Heart left ventricle (tissue), 16 donors: ENCODE measurements at regions not wholly inside any gene's neighbourhood (a gene's known extent, or its start where the extent isn't known, plus 50 kb on each side); places are given as distances from the start of the nearest gene placed in this dataset.

ENCODE experiments used
- ATAC-seq, 4 donors: fragments of 200-7000 bp; cut with Tn5 transposase; one replicate each; pipeline ENCODE4 v1.9.1; 2020 to 2022; ENCODE audit warnings: moderate library complexity in 4 of 4, mild to moderate bottlenecking in 3 of 4, moderate number of reproducible peaks in 1 of 4
- DNase-seq, 5 donors: peaks; one replicate each; pipeline ENCODE4 v3.0.0-alpha.2; 2020
- H3K27ac ChIP-seq, 12 donors: fragments of 200-600 bp; sonication (generic) in 4 of 12; one replicate each; pipeline versions ENCODE4 v1.5.0 to v1.8.0; 2016 to 2022; ENCODE audit warnings: mild to moderate bottlenecking in 2 of 12
- H3K27me3 ChIP-seq, 9 donors: fragments of 200-600 bp; sonication (generic) in 2 of 9; one replicate each; pipeline versions ENCODE4 v1.5.1 to v1.8.0; 2016 to 2022; ENCODE audit warnings: mild to moderate bottlenecking in 3 of 9
- H3K36me3 ChIP-seq, 9 donors: fragments of 200-600 bp; sonication (generic) in 2 of 9; one replicate each; pipeline versions ENCODE4 v1.5.0 to v1.8.0; 2018 to 2022; ENCODE audit warnings: mild to moderate bottlenecking in 2 of 9
- H3K4me1 ChIP-seq, 12 donors: fragments of 200-600 bp; sonication (generic) in 4 of 12; one replicate each; pipeline versions ENCODE4 v1.5.0 to v1.8.0; 2016 to 2022; ENCODE audit warnings: mild to moderate bottlenecking in 3 of 12
- H3K4me3 ChIP-seq, 12 donors: fragments of 200-600 bp; sonication (generic) in 4 of 12; one replicate each; pipeline versions ENCODE4 v1.5.0 to v1.8.0; 2017 to 2022; ENCODE audit warnings: mild to moderate bottlenecking in 9 of 12, moderate library complexity in 4 of 12
- H3K9me3 ChIP-seq, 12 donors: fragments of 200-600 bp; sonication (generic) in 4 of 12; one replicate each; pipeline versions ENCODE4 v1.5.0 to v1.8.0; 2016 to 2022; ENCODE audit warnings: mild to moderate bottlenecking in 1 of 12
- CTCF ChIP-seq, 12 donors: fragments of 200-600 bp; sonication (generic) in 4 of 12; IDR thresholded peaks; one replicate each; pipeline versions ENCODE4 v1.5.0 to v1.8.0; 2018 to 2022; ENCODE audit warnings: antibody characterized with exemption in 12 of 12, mild to moderate bottlenecking in 5 of 12
- POLR2A ChIP-seq, 2 donors: fragments of 450-650 bp; IDR thresholded peaks; one replicate each; pipeline ENCODE4 v1.6.1; 2017; ENCODE audit warnings: antibody characterized with exemption in 2 of 2, mild to moderate bottlenecking in 2 of 2, moderate library complexity in 2 of 2
- WGBS, 4 donors: extraction: QIAGEN DNeasy Blood & Tissue Kit in 2 of 4; methylation state at CpG; one replicate each; pipeline versions ENCODE4 v1.1.5 to v1.1.7; 2013 to 2018; 5-methylcytosine and 5-hydroxymethylcytosine counted together
- intact Hi-C, 10 donors: fragments of 100-400 bp; cut with DNase I; formaldehyde crosslinking; loops; one replicate each; pipeline versions ENCODE4 v1.11.1 to v1.14.2; 2022
- donor health status: ischemic (EF 13 %, LVEDD 7.1; RV severe dilation, severe dysfunction).
- donor health status: healthy with polysubstance abuse.
- donor health status: DM: no; HTN: yes; CAD: no.
- donor health status: DM: no; HTN: no; CAD: no.
- donor health status: ischemic (EF 25% LVEDD 6.9; RV normal size, moderate dysfunction).
- donor health status: ischemic (EF 25% LVEDD 5.7; RV mildly dilated, moderate dysfunction).
- donor health status: healthy.
- donor health status: DM: yes; HTN: yes; CAD: no.
- donor health status: ischemic (EF 35%, LVEDD 5.7; RV mildly dilated, moderate dysfunction).
- donor health status: nonischemic (EF 11% LVEDD 7.7; RV severe dilation, severe dysfunction).
- donor health status: DM: yes; HTN: yes; CAD: no.
- donor health status: PGD.
- donor health status: ischemic (EF 29% LVEDD 5.4; RV normal size, mild dysfunction).
- donor health status: nonischemic (EF 23%, LVEDD 6.1; RV moderate dilation, normal function).

- WGBS, 4 donors, result 88 to 90% (median 89%) methylated on average over 2 of the region's 2 CpGs
- Histone ChIP-seq H3K27me3 (no peaks in the 10 kb centered on the region), H3K4me1 (peaks cover 0 to 12% (median 0%) of the 10 kb centered on the region in 12 donors), H3K36me3 (no peaks in the 10 kb centered on the region), H3K4me3 (no peak overlapping the region), H3K27ac (no peak overlapping the region), H3K9me3 (peaks cover 0 to 7% (median 0%) of the 10 kb centered on the region in 12 donors)
- ATAC-seq (no peak), DNase-seq (no peak)
- intact Hi-C loops, result no loop called here
- no peak for TF ChIP-seq POLR2A (IDR thresholded peaks at IDR 0.05)
- TF ChIP-seq CTCF (IDR thresholded peaks at IDR 0.05), result no peak
These were observed 206.5 kb downstream of the NRIP1 start for GRCh38 chr21:14858311-14858710.

- H3K27ac ChIP-seq, result no peak overlapping the region
- intact Hi-C loops, result no loop called here
- H3K36me3 ChIP-seq, result no peaks in the 10 kb centered on the region
- H3K4me3 ChIP-seq, result no peak overlapping the region
- H3K27me3 ChIP-seq, result no peaks in the 10 kb centered on the region
- TF ChIP-seq POLR2A (IDR thresholded peaks at IDR 0.05), result no peak
- TF ChIP-seq CTCF (IDR thresholded peaks at IDR 0.05), result no peak
- 80 to 86% (median 84%) methylated on average over 2 of the region's 2 CpGs for WGBS, 4 donors
- no peak for DNase-seq
- no peak for ATAC-seq
- peaks cover 0 to 7% (median 0%) of the 10 kb centered on the region in 12 donors for H3K4me1 ChIP-seq
- peaks cover 0 to 7% (median 0%) of the 10 kb centered on the region in 12 donors for H3K9me3 ChIP-seq
These were observed 207.3 kb downstream of the NRIP1 start for GRCh38 chr21:14857529-14857928.

GRCh38 chr21:14850394-14850793 is 214.4 kb downstream of the NRIP1 start:
- intact Hi-C loops, result no loop called here
- H3K27me3 ChIP-seq, result no peaks in the 10 kb centered on the region
- DNase-seq (no peak), ATAC-seq (no peak)
- H3K4me3 ChIP-seq, result no peak overlapping the region
- no peak overlapping the region for H3K27ac ChIP-seq
- H3K9me3 ChIP-seq, result peaks cover 0 to 9% (median 0%) of the 10 kb centered on the region in 12 donors
- H3K4me1 ChIP-seq, result no peaks in the 10 kb centered on the region
- TF ChIP-seq POLR2A (IDR thresholded peaks at IDR 0.05) (no peak), CTCF (IDR thresholded peaks at IDR 0.05) (no peak)
- H3K36me3 ChIP-seq, result no peaks in the 10 kb centered on the region

GRCh38 chr21:14846621-14847020 is 218.2 kb downstream of the NRIP1 start:
- no peak for TF ChIP-seq POLR2A (IDR thresholded peaks at IDR 0.05)
- no peak for TF ChIP-seq CTCF (IDR thresholded peaks at IDR 0.05)
- Histone ChIP-seq H3K4me3 (no peak overlapping the region), H3K36me3 (no peaks in the 10 kb centered on the region), H3K27ac (no peak overlapping the region), H3K27me3 (no peaks in the 10 kb centered on the region), H3K9me3 (peaks cover 0 to 11% (median 0%) of the 10 kb centered on the region in 12 donors), H3K4me1 (no peaks in the 10 kb centered on the region)
- ATAC-seq, result no peak
- no peak for DNase-seq
- intact Hi-C loops, result no loop called here
